ENCODE measurements at regions not wholly inside any gene's neighbourhood (a gene's known extent, or its start where the extent isn't known, plus 50 kb on each side); places are given as distances from the start of the nearest gene placed in this dataset.
A peak's percentile ranks its signal among the peaks of the same experiment; 100 is the strongest.

GRCh38 chr15:93980261-93980911 lies 251.0 kb upstream of the MCTP2 start:
- no peak for DNase-seq (ENCODE audit: low read depth in 2 of 2)
- no peak overlapping the region for H3K4me3 ChIP-seq (replicated peaks in 1 of 2; ENCODE audit: low read depth in 2 of 2, low read length in 2 of 2)
- TF ChIP-seq CTCF (IDR thresholded peaks at IDR 0.05; ENCODE audit: low read depth, low read length) = no peak

- peak; percentile 17 to 43 for DNase-seq (ENCODE audit: low read depth in 2 of 2)
- TF ChIP-seq CTCF (IDR thresholded peaks at IDR 0.05; ENCODE audit: low read depth, low read length) = peak; percentile 17
- H3K4me3 ChIP-seq (replicated peaks in 1 of 2; ENCODE audit: low read depth in 2 of 2, low read length in 2 of 2) = no peak overlapping the region
Observed at GRCh38 chr15:93974804-93975481, 256.4 kb upstream of the MCTP2 start.

GRCh38 chr15:93973287-93973686 lies 258.1 kb upstream of the MCTP2 start:
- TF ChIP-seq CTCF (IDR thresholded peaks at IDR 0.05; ENCODE audit: low read depth, low read length) = no peak
- no peak for DNase-seq (ENCODE audit: low read depth in 2 of 2)
- no peak overlapping the region for H3K4me3 ChIP-seq (replicated peaks in 1 of 2; ENCODE audit: low read depth in 2 of 2, low read length in 2 of 2)

GRCh38 chr15:93968773-93969172 lies 262.6 kb upstream of the MCTP2 start:
- no peak for DNase-seq (ENCODE audit: low read depth in 2 of 2)
- TF ChIP-seq CTCF (IDR thresholded peaks at IDR 0.05; ENCODE audit: low read depth, low read length) = no peak
- no peak overlapping the region for H3K4me3 ChIP-seq (replicated peaks in 1 of 2; ENCODE audit: low read depth in 2 of 2, low read length in 2 of 2)

- no peak for TF ChIP-seq CTCF (IDR thresholded peaks at IDR 0.05; ENCODE audit: low read depth, low read length)
- H3K4me3 ChIP-seq (replicated peaks in 1 of 2; ENCODE audit: low read depth in 2 of 2, low read length in 2 of 2) = no peak overlapping the region
- DNase-seq (ENCODE audit: low read depth in 2 of 2) = no peak
Observed at GRCh38 chr15:93965304-93965908, 266.0 kb upstream of the MCTP2 start.

- DNase-seq (ENCODE audit: low read depth in 2 of 2) = no peak
- no peak for TF ChIP-seq CTCF (IDR thresholded peaks at IDR 0.05; ENCODE audit: low read depth, low read length)
- H3K4me3 ChIP-seq (replicated peaks in 1 of 2; ENCODE audit: low read depth in 2 of 2, low read length in 2 of 2) = no peak overlapping the region
Observed at GRCh38 chr15:93954985-93955571, 276.3 kb upstream of the MCTP2 start.

Measured in cardiac fibroblast (primary cell).